ENCODE measurements at regions not wholly inside any gene's neighbourhood (a gene's known extent, or its start where the extent isn't known, plus 50 kb on each side); places are given as distances from the start of the nearest gene placed in this dataset.
"Not testable (repeated sequence)": the region's sequence is repeated elsewhere in the genome, so short reads cannot be mapped to it uniquely, and the experiment has no call there.

- not testable (repeated sequence) for DNase-seq (ENCODE audit: low spot score)
Observed at GRCh38 chr18:15061289-15061896, 313.4 kb downstream of the ANKRD30B start.

GRCh38 chr18:15066434-15066833 is 318.5 kb downstream of the ANKRD30B start:
- DNase-seq (ENCODE audit: low spot score), result not testable (repeated sequence)

GRCh38 chr18:15071311-15071710 is 323.3 kb downstream of the ANKRD30B start:
- not testable (repeated sequence) for DNase-seq (ENCODE audit: low spot score)

Data from HuH-7 (cell line).